ENCODE measurements at regions not wholly inside any gene's neighbourhood (a gene's known extent, or its start where the extent isn't known, plus 50 kb on each side); places are given as distances from the start of the nearest gene placed in this dataset.

- no peak for DNase-seq
These were observed 160.0 kb downstream of the NDUFA10 start for GRCh38 chr2:239865059-239865639.

GRCh38 chr2:239864247-239865058, 160.7 kb downstream of the NDUFA10 start:
- DNase-seq = no peak

GRCh38 chr2:239862613-239863012, 162.5 kb downstream of the NDUFA10 start:
- no peak for DNase-seq

- DNase-seq = no peak
These were observed 167.0 kb downstream of the NDUFA10 start for GRCh38 chr2:239858179-239858578.

- DNase-seq = no peak
These were observed 167.6 kb downstream of the NDUFA10 start for GRCh38 chr2:239857591-239857990.

GRCh38 chr2:239856620-239857285, 168.4 kb downstream of the NDUFA10 start:
- DNase-seq = no peak

GRCh38 chr2:239855863-239856587, 169.1 kb downstream of the NDUFA10 start:
- DNase-seq = no peak

GRCh38 chr2:239854596-239854995, 170.5 kb downstream of the NDUFA10 start:
- no peak for DNase-seq

- no peak for DNase-seq
These were observed 171.3 kb downstream of the NDUFA10 start for GRCh38 chr2:239853706-239854327.

GRCh38 chr2:239853121-239853520, 172.0 kb downstream of the NDUFA10 start:
- no peak for DNase-seq

GRCh38 chr2:239852272-239852671, 172.9 kb downstream of the NDUFA10 start:
- DNase-seq = no peak

- DNase-seq = no peak
These were observed 178.1 kb downstream of the NDUFA10 start for GRCh38 chr2:239846789-239847676.

GRCh38 chr2:239845968-239846367, 179.2 kb downstream of the NDUFA10 start:
- no peak for DNase-seq

- no peak for DNase-seq
These were observed 185.8 kb downstream of the NDUFA10 start for GRCh38 chr2:239839306-239839705.

- no peak for DNase-seq
These were observed 188.9 kb downstream of the NDUFA10 start for GRCh38 chr2:239836021-239836765.

GRCh38 chr2:239835056-239835455, 190.1 kb downstream of the NDUFA10 start:
- DNase-seq = no peak

GRCh38 chr2:239834143-239834542, 191.0 kb downstream of the NDUFA10 start:
- DNase-seq = no peak

- DNase-seq = no peak
These were observed 191.7 kb downstream of the NDUFA10 start for GRCh38 chr2:239833269-239834109.

- DNase-seq = no peak
These were observed 192.5 kb downstream of the NDUFA10 start for GRCh38 chr2:239832490-239833268.

Measured in AML-193 (cell line).